ENCODE measurements at regions not wholly inside any gene's neighbourhood (a gene's known extent, or its start where the extent isn't known, plus 50 kb on each side); places are given as distances from the start of the nearest gene placed in this dataset.

GRCh38 chr16:17017442-17017841 is 453.3 kb downstream of the XYLT1 start:
- no peaks in the 10 kb centered on the region for H3K27me3 ChIP-seq (ENCODE audit: control insufficient read depth, insufficient read depth, low read length)
- no peaks in the 10 kb centered on the region for H3K9me3 ChIP-seq (ENCODE audit: control insufficient read depth, insufficient read depth, low read depth, low read length)
- H3K79me2 ChIP-seq (ENCODE audit: control insufficient read depth, insufficient read depth, low read length): no peaks in the 10 kb centered on the region
- no peaks in the 10 kb centered on the region for H3K36me3 ChIP-seq (ENCODE audit: control insufficient read depth, insufficient read depth, low read length)
- H2AFZ ChIP-seq (ENCODE audit: low read length): no peak overlapping the region
- TF ChIP-seq EZH2 (IDR thresholded peaks at IDR 0.05; ENCODE audit: low read length, missing control alignments) (no peak), CTCF (conservative IDR thresholded peaks at IDR 0.05 in 1 of 2, IDR thresholded peaks at IDR 0.05 in 1 of 2; ENCODE audit: low read depth in 1 of 2, low read length in 2 of 2) (no peak)
- H3K9ac ChIP-seq (ENCODE audit: insufficient read depth, low read length): no peak overlapping the region
- H3K4me1 ChIP-seq (ENCODE audit: control insufficient read depth, extremely low read depth, insufficient read depth, low read length): no peaks in the 10 kb centered on the region
- H3K27ac ChIP-seq (ENCODE audit: insufficient read depth, low read length): no peak overlapping the region
- DNase-seq (ENCODE audit: low read depth in 2 of 2): no peak
- H4K20me1 ChIP-seq (ENCODE audit: control insufficient read depth, extremely low read depth, insufficient read depth, low read length): no peaks in the 10 kb centered on the region
- H3K4me3 ChIP-seq (replicated peaks in 1 of 4; ENCODE audit: control extremely low read depth in 1 of 4, insufficient read depth in 1 of 4, low read depth in 3 of 4, low read length in 4 of 4): no peak overlapping the region
- H3K4me2 ChIP-seq (ENCODE audit: extremely low read depth, insufficient read depth, low read length): no peak overlapping the region

GRCh38 chr16:17018585-17018939 is 452.2 kb downstream of the XYLT1 start:
- Histone ChIP-seq H3K79me2 (ENCODE audit: control insufficient read depth, insufficient read depth, low read length) (no peaks in the 10 kb centered on the region), H3K9me3 (ENCODE audit: control insufficient read depth, insufficient read depth, low read depth, low read length) (no peaks in the 10 kb centered on the region), H3K4me2 (ENCODE audit: extremely low read depth, insufficient read depth, low read length) (no peak overlapping the region), H2AFZ (ENCODE audit: low read length) (no peak overlapping the region), H3K9ac (ENCODE audit: insufficient read depth, low read length) (no peak overlapping the region), H3K27ac (ENCODE audit: insufficient read depth, low read length) (no peak overlapping the region), H3K4me3 (replicated peaks in 1 of 4; ENCODE audit: control extremely low read depth in 1 of 4, insufficient read depth in 1 of 4, low read depth in 3 of 4, low read length in 4 of 4) (no peak overlapping the region), H3K36me3 (ENCODE audit: control insufficient read depth, insufficient read depth, low read length) (no peaks in the 10 kb centered on the region), H3K27me3 (ENCODE audit: control insufficient read depth, insufficient read depth, low read length) (no peaks in the 10 kb centered on the region), H3K4me1 (ENCODE audit: control insufficient read depth, extremely low read depth, insufficient read depth, low read length) (no peaks in the 10 kb centered on the region), H4K20me1 (ENCODE audit: control insufficient read depth, extremely low read depth, insufficient read depth, low read length) (no peaks in the 10 kb centered on the region)
- DNase-seq (ENCODE audit: low read depth in 2 of 2): no peak
- no peak for TF ChIP-seq EZH2 (IDR thresholded peaks at IDR 0.05; ENCODE audit: low read length, missing control alignments)
- TF ChIP-seq CTCF (conservative IDR thresholded peaks at IDR 0.05 in 1 of 2, IDR thresholded peaks at IDR 0.05 in 1 of 2; ENCODE audit: low read depth in 1 of 2, low read length in 2 of 2): no peak

GRCh38 chr16:17019366-17019765 is 451.4 kb downstream of the XYLT1 start:
- Histone ChIP-seq H3K4me1 (ENCODE audit: control insufficient read depth, extremely low read depth, insufficient read depth, low read length) (no peaks in the 10 kb centered on the region), H3K36me3 (ENCODE audit: control insufficient read depth, insufficient read depth, low read length) (no peaks in the 10 kb centered on the region), H3K79me2 (ENCODE audit: control insufficient read depth, insufficient read depth, low read length) (no peaks in the 10 kb centered on the region), H3K27ac (ENCODE audit: insufficient read depth, low read length) (no peak overlapping the region), H3K9me3 (ENCODE audit: control insufficient read depth, insufficient read depth, low read depth, low read length) (no peaks in the 10 kb centered on the region), H3K4me2 (ENCODE audit: extremely low read depth, insufficient read depth, low read length) (no peak overlapping the region), H3K27me3 (ENCODE audit: control insufficient read depth, insufficient read depth, low read length) (no peaks in the 10 kb centered on the region), H3K9ac (ENCODE audit: insufficient read depth, low read length) (no peak overlapping the region), H3K4me3 (replicated peaks in 1 of 4; ENCODE audit: control extremely low read depth in 1 of 4, insufficient read depth in 1 of 4, low read depth in 3 of 4, low read length in 4 of 4) (no peak overlapping the region), H2AFZ (ENCODE audit: low read length) (no peak overlapping the region), H4K20me1 (ENCODE audit: control insufficient read depth, extremely low read depth, insufficient read depth, low read length) (no peaks in the 10 kb centered on the region)
- no peak for DNase-seq (ENCODE audit: low read depth in 2 of 2)
- TF ChIP-seq EZH2 (IDR thresholded peaks at IDR 0.05; ENCODE audit: low read length, missing control alignments) (no peak), CTCF (conservative IDR thresholded peaks at IDR 0.05 in 1 of 2, IDR thresholded peaks at IDR 0.05 in 1 of 2; ENCODE audit: low read depth in 1 of 2, low read length in 2 of 2) (no peak)
